Fibroblast of lung (primary cell): ENCODE measurements at regions not wholly inside any gene's neighbourhood (a gene's known extent, or its start where the extent isn't known, plus 50 kb on each side); places are given as distances from the start of the nearest gene placed in this dataset.

Experiments used
- EZH2 ChIP-seq: IDR thresholded peaks from 2 replicates; pipeline ENCODE4 v1.5.1; 2012; ENCODE audit warnings: low read length, control low read depth, mild to moderate bottlenecking; ENCODE audit errors: missing control alignments
- TF ChIP-seq, protein P1 (sequence below), 2 donors: IDR thresholded peaks in 1 of 2; conservative IDR thresholded peaks in 1 of 2; 1 replicate in 1 of 2; 2 replicates in 1 of 2; pipeline ENCODE4 v1.5.1; 2011 to 2012; ENCODE audit warnings: low read length in 2 of 2, control low read depth in 1 of 2, inconsistent platforms in 1 of 2, low read depth in 1 of 2, mild to moderate bottlenecking in 1 of 2

DNA sequence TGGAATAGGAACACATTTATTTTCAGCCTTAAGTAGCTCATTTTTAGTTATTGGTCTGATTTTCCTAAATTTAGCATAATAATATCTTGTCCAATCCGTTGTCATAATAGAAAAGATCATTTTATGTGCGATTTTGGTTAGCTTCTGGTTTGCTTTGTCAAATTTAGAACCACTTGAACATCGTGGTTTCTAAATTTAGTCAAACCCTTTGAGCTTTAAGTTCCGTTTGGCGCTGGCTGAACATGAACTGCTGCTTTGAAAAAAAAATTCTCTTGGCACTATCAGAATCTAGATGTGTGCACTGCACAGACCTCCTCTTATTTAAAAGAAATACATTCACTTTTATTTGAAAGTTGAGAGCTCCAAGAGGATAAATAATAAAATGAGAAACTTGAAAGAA lies 370.6 kb downstream of the PTPRC start:
- TF ChIP-seq, protein P1, sequence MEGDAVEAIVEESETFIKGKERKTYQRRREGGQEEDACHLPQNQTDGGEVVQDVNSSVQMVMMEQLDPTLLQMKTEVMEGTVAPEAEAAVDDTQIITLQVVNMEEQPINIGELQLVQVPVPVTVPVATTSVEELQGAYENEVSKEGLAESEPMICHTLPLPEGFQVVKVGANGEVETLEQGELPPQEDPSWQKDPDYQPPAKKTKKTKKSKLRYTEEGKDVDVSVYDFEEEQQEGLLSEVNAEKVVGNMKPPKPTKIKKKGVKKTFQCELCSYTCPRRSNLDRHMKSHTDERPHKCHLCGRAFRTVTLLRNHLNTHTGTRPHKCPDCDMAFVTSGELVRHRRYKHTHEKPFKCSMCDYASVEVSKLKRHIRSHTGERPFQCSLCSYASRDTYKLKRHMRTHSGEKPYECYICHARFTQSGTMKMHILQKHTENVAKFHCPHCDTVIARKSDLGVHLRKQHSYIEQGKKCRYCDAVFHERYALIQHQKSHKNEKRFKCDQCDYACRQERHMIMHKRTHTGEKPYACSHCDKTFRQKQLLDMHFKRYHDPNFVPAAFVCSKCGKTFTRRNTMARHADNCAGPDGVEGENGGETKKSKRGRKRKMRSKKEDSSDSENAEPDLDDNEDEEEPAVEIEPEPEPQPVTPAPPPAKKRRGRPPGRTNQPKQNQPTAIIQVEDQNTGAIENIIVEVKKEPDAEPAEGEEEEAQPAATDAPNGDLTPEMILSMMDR (conservative IDR thresholded peaks at IDR 0.05 in 1 of 2, IDR thresholded peaks at IDR 0.05 in 1 of 2; ENCODE audit: low read depth in 1 of 2, low read length in 2 of 2): no peak
- no peak for TF ChIP-seq EZH2
